AG09319 (cell line): ENCODE measurements at regions not wholly inside any gene's neighbourhood (a gene's known extent, or its start where the extent isn't known, plus 50 kb on each side); places are given as distances from the start of the nearest gene placed in this dataset.
A peak's percentile ranks its signal among the peaks of the same experiment; 100 is the strongest.

Source experiments
- DNase-seq: peaks from one replicate; pipeline ENCODE4 v3.0.0-alpha.2; 2010; ENCODE audit warnings: low read depth; ENCODE audit errors: extremely low read depth
- TF ChIP-seq, protein P1 (sequence below): IDR thresholded peaks from 2 replicates; pipeline ENCODE4 v1.5.1; 2011; ENCODE audit warnings: low read depth, mild to moderate bottlenecking, inconsistent platforms, low read length, moderate library complexity

GRCh38 chr21:15549671-15550070 lies 180.1 kb upstream of the USP25 start:
- TF ChIP-seq, protein P1, sequence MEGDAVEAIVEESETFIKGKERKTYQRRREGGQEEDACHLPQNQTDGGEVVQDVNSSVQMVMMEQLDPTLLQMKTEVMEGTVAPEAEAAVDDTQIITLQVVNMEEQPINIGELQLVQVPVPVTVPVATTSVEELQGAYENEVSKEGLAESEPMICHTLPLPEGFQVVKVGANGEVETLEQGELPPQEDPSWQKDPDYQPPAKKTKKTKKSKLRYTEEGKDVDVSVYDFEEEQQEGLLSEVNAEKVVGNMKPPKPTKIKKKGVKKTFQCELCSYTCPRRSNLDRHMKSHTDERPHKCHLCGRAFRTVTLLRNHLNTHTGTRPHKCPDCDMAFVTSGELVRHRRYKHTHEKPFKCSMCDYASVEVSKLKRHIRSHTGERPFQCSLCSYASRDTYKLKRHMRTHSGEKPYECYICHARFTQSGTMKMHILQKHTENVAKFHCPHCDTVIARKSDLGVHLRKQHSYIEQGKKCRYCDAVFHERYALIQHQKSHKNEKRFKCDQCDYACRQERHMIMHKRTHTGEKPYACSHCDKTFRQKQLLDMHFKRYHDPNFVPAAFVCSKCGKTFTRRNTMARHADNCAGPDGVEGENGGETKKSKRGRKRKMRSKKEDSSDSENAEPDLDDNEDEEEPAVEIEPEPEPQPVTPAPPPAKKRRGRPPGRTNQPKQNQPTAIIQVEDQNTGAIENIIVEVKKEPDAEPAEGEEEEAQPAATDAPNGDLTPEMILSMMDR = no peak
- no peak for DNase-seq

GRCh38 chr21:15552914-15553494 lies 176.8 kb upstream of the USP25 start:
- TF ChIP-seq, protein P1 = peak; percentile 57
- no peak for DNase-seq

- DNase-seq = no peak
- TF ChIP-seq, protein P1 = no peak
Measured at GRCh38 chr21:15557925-15558324, 171.9 kb upstream of the USP25 start.

- TF ChIP-seq, protein P1 = no peak
- DNase-seq = no peak
Measured at GRCh38 chr21:15558884-15559283, 170.9 kb upstream of the USP25 start.

- DNase-seq = no peak
- TF ChIP-seq, protein P1 = no peak
Measured at GRCh38 chr21:15559660-15560059, 170.1 kb upstream of the USP25 start.

- TF ChIP-seq, protein P1 = no peak
- DNase-seq = no peak
Measured at GRCh38 chr21:15560383-15561056, 169.3 kb upstream of the USP25 start.

- TF ChIP-seq, protein P1 = no peak
- DNase-seq = no peak
Measured at GRCh38 chr21:15562748-15563147, 167.0 kb upstream of the USP25 start.
